Activated naive CD8-positive, alpha-beta T cell treated with anti-CD3 and anti-CD28 coated beads, Interleukin-2, amount 50 U/mL, for 24 hours (primary cell): ENCODE measurements at regions not wholly inside any gene's neighbourhood (a gene's known extent, or its start where the extent isn't known, plus 50 kb on each side); places are given as distances from the start of the nearest gene placed in this dataset.
"Not testable (repeated sequence)": the region's sequence is repeated elsewhere in the genome, so short reads cannot be mapped to it uniquely, and the experiment has no call there.

ENCODE experiments used
- ATAC-seq: fragments of 150-1000 bp; cut with Tn5 transposase; one replicate; pipeline ENCODE4 v1.10.0; 2021
- DNase-seq: peaks from one replicate; pipeline ENCODE4 v3.0.0; 2021
- H3K27ac Mint-ChIP-seq: one replicate; pipeline ENCODE4 v1.8.0; 2021; ENCODE audit warnings: mild to moderate bottlenecking, mixed read lengths
- H3K27me3 Mint-ChIP-seq: one replicate; pipeline ENCODE4 v1.8.0; 2021; ENCODE audit warnings: mixed read lengths
- H3K36me3 Mint-ChIP-seq: one replicate; pipeline ENCODE4 v1.8.0; 2021; ENCODE audit warnings: low read depth, mixed read lengths
- H3K4me1 Mint-ChIP-seq: one replicate; pipeline ENCODE4 v1.8.0; 2021; ENCODE audit warnings: mixed read lengths
- H3K4me3 Mint-ChIP-seq: one replicate; pipeline ENCODE4 v1.8.0; 2021; ENCODE audit warnings: mild to moderate bottlenecking, moderate library complexity, mixed read lengths
- H3K9me3 Mint-ChIP-seq: one replicate; pipeline ENCODE4 v1.8.0; 2021; ENCODE audit warnings: mixed read lengths

DNA sequence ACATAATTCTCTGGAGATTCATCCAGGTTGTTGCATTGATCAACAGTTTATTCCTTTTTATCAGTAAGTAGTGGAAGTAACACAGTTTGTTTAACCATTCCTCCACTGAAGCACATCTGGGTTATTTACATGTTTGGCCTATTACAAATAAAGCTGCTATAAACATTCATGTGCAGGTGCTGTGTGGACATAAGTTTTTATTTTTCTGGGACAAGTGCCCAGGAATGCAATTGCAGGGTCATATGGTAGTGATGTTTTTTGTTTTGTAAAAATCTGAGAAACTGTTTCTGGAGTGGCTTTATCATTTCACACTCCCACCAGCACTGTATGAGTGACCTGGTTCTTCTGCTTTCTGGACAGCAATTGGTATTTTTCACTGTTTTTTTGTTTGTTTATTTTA is 505.4 kb downstream of the CCER1 start:
- Mint-ChIP-seq H3K4me1 (no peaks in the 10 kb centered on the region), H3K27ac (no peak overlapping the region)

DNA sequence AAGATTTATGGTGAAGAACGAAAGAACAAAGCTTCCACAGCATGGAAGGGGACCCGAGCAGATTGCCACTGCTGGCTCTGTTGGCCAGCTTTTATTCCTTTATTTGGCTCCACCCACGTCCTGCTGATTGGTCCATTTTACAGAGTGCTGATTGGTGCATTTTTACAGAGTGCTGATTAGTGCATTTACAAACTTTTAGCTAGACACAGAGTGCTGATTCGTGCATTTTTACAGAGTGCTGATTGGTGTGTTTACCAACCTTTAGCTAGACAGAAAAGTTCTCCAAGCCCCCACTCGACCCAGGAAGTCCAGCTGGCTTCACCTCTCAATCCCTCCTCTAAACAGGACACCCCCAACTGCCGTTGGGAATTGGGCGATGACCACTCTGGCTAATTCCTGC is 511.5 kb downstream of the CCER1 start:
- not testable (repeated sequence) for H3K9me3 Mint-ChIP-seq, H3K4me3 Mint-ChIP-seq, H3K27ac Mint-ChIP-seq, ATAC-seq, H3K36me3 Mint-ChIP-seq, H3K27me3 Mint-ChIP-seq, DNase-seq, H3K4me1 Mint-ChIP-seq

More for the DNA sequence above, 505.4 kb downstream of the CCER1 start:
- ATAC-seq (no peak), DNase-seq (no peak)
- Mint-ChIP-seq H3K36me3 (no peaks in the 10 kb centered on the region), H3K9me3 (peaks cover 4% of the 10 kb centered on the region), H3K27me3 (no peaks in the 10 kb centered on the region), H3K4me3 (no peak overlapping the region)

DNA sequence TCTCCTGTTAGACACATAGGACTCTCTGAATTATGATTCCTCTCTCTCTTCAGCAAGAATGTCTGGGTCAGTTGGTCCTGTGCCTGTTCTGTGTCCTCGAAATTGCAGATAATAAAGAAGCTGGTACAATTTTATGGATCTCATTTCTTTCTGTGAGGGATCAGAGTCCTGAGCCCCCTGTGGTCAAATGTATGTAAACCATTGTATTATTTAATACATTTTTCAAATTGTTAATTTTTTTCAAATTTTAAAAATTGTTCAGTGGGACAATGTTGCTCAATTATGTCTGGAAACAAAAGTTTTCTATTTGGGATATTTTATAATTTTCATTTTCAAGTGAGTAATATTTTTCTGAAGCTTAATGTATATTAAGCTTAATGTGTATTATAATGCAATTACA is 513.5 kb downstream of the CCER1 start:
- no peak overlapping the region for H3K4me3 Mint-ChIP-seq

DNA sequence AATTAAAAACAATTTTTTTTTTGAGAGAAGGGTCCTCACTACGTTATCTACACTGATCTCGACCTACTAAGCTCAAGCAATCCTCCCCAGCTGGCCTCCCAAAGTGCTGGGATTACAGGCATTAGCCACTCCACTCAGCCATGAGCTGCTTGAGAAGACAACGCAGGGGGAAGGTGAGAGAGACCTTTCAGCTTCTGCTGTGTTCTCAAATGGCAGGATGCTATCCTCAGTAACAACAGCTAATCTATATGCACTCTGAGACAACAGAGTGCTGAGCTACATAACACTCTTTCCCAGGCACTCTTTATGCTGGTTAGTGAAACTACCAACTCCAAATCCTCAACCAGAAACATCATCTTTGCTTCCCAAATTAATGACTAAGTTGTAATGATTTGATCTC is 526.1 kb downstream of the CCER1 start:
- no peaks in the 10 kb centered on the region for H3K27me3 Mint-ChIP-seq
- H3K4me1 Mint-ChIP-seq: no peaks in the 10 kb centered on the region
- H3K4me3 Mint-ChIP-seq: no peak overlapping the region
- H3K36me3 Mint-ChIP-seq: no peaks in the 10 kb centered on the region
- no peak for DNase-seq
- no peak overlapping the region for H3K27ac Mint-ChIP-seq
- no peak for ATAC-seq
- H3K9me3 Mint-ChIP-seq: no peaks in the 10 kb centered on the region

More for the DNA sequence above, 513.5 kb downstream of the CCER1 start:
- H3K4me1 Mint-ChIP-seq: no peaks in the 10 kb centered on the region
- H3K27me3 Mint-ChIP-seq: no peaks in the 10 kb centered on the region
- H3K9me3 Mint-ChIP-seq: no peaks in the 10 kb centered on the region
- no peak for ATAC-seq
- H3K27ac Mint-ChIP-seq: no peak overlapping the region
- no peaks in the 10 kb centered on the region for H3K36me3 Mint-ChIP-seq
- no peak for DNase-seq

DNA sequence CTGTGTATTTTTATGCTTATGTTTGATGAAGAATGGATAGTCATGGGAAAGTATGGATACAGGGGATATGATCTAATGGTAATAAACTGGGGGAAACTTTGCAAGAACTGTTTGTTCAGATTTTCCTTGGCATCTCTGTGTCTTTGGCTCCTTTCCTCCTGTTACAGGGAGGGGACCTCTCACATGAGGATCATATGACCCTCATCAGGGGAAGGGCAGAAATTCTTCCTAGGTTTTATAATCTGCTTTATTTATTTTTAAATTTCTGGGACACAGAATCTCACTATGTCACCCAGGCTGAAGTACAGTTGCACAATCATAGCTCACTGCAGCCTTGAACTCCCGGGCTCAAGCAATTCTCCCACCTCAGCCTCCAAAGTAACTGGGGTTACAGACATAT is 526.5 kb downstream of the CCER1 start:
- Mint-ChIP-seq H3K4me1 (no peaks in the 10 kb centered on the region), H3K27ac (no peak overlapping the region), H3K9me3 (no peaks in the 10 kb centered on the region), H3K4me3 (no peak overlapping the region), H3K27me3 (no peaks in the 10 kb centered on the region), H3K36me3 (no peaks in the 10 kb centered on the region)
- DNase-seq: no peak
- no peak for ATAC-seq

DNA sequence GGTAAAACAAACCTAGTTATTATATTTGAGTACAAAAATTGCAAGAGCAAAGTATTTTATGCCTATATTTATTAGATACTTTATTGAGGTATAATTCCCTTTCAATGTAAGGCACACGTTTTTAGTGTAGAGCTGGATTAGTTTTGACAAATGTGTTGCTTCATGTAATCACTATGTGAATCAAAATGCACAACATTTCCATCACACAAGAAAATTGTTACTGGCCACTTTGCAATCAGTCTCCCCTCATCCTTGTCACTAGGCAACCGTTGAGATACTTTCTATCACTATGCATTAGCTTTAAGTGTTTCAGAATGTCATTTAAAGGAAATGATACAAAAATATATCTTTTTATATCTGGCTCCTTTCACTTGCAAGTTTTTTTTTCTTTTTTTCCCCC is 531.0 kb downstream of the CCER1 start:
- Mint-ChIP-seq H3K27me3 (no peaks in the 10 kb centered on the region), H3K9me3 (peaks cover 4% of the 10 kb centered on the region)

DNA sequence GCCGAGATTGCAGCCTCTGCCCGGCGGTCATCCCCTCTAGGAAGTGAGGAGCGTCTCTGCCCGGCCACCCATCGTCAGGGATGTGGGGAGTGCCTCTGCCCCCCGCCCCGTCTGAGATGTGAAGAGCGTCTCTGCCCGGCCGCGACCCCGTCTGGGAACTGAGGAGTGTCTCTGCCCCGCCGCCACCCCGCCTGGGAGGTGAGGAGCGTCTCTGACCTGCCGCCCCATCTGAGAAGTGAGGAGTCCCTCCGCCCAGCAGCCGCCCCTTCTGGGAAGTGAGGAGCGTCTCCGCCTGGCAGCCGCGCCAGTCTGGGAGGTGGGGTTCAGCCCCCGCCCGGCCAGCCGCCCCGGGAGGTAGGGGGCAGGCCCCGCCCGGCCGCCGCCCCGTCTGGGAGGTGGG is 544.0 kb downstream of the CCER1 start:
- ATAC-seq (no peak), DNase-seq (no peak)
- Mint-ChIP-seq H3K36me3 (no peaks in the 10 kb centered on the region), H3K27ac (no peak overlapping the region), H3K27me3 (no peaks in the 10 kb centered on the region), H3K9me3 (peaks cover 7% of the 10 kb centered on the region), H3K4me1 (no peaks in the 10 kb centered on the region), H3K4me3 (no peak overlapping the region)

More for the DNA sequence above, 531.0 kb downstream of the CCER1 start:
- no peak for ATAC-seq
- Mint-ChIP-seq H3K27ac (no peak overlapping the region), H3K4me1 (no peaks in the 10 kb centered on the region), H3K4me3 (no peak overlapping the region), H3K36me3 (no peaks in the 10 kb centered on the region)
- no peak for DNase-seq

DNA sequence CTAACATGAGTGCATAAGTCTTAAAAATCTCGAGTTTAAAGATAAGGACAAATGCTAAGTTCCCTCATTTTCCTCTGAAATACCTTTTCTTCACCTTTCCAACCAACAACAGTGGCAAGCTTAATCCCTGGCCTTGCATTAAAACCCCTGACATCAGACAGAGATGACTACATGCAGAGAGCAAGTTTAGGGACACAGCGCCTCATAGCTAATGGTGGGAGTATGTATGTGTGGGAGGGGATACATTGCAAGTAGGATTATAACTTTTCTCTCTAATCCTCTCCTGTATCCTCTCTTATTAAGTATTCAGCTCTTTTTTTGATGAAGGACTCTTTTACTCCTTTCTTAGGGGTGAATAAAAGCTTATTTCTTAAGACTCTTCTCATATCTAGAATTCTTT is 547.1 kb downstream of the CCER1 start:
- H3K27me3 Mint-ChIP-seq: no peaks in the 10 kb centered on the region
- DNase-seq: no peak
- no peaks in the 10 kb centered on the region for H3K36me3 Mint-ChIP-seq
- H3K27ac Mint-ChIP-seq: no peak overlapping the region
- H3K4me3 Mint-ChIP-seq: no peak overlapping the region
- ATAC-seq: no peak
- H3K9me3 Mint-ChIP-seq: no peaks in the 10 kb centered on the region
- no peaks in the 10 kb centered on the region for H3K4me1 Mint-ChIP-seq

DNA sequence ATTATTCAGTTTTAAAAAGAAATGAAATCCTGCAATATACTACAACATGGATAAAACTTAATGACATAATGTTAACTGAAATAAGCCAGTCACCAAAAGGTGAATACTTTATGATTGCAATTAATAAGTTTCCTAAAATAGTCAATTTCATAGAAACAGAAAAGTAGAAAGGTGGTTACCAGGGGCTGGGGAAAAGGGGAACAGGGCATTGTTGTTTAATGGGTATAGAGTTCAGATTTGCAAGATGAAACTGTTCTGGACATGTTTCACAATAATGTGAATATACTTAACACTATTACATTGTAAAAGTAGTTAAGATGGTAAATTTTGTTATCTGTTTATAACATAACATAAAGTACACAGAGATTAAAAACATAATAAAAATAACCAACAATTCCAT is 550.9 kb downstream of the CCER1 start:
- Mint-ChIP-seq H3K4me1 (no peaks in the 10 kb centered on the region), H3K27me3 (no peaks in the 10 kb centered on the region), H3K27ac (no peak overlapping the region), H3K36me3 (no peaks in the 10 kb centered on the region), H3K4me3 (no peak overlapping the region), H3K9me3 (no peaks in the 10 kb centered on the region)
- DNase-seq: no peak
- no peak for ATAC-seq

DNA sequence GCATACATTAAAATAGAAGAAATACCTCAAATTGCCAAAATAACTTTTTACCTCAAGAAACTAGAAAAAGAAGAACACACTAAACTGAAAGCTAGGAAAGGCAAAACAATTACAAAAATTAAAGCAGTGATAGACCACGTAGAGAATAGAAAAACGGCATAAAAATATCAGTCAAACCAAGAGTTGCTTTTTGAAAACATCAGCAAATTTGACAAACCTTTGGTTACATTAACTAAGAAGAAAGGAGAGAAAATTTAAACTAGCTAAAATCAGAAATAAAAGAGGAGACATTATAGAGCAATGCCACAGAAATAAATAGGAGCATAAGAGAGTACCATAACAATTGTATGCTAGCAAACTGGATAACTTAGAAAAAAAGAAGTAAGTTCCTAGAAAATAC is 553.8 kb downstream of the CCER1 start:
- Mint-ChIP-seq H3K9me3 (peaks cover 3% of the 10 kb centered on the region), H3K27ac (no peak overlapping the region), H3K36me3 (no peaks in the 10 kb centered on the region), H3K4me3 (no peak overlapping the region), H3K27me3 (no peaks in the 10 kb centered on the region), H3K4me1 (no peaks in the 10 kb centered on the region)
- ATAC-seq (no peak), DNase-seq (no peak)

DNA sequence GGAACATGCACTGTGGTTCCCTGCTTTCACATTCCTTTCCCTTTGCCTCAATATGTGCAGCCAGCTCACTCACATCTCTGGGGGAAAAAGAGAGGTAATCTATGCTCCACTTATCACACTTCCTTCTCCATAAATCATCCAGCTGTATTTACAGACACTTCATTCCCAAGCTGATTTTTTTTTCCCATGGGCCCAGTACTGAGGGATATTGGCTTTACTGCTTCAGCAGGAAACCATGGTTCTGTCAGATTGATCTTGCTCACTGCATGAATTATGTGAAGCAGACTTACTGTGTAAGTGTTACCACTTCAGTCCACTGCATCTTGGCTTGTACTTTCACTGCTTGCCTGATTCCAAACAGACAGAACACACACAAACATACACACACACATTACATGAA is 555.6 kb downstream of the CCER1 start:
- no peak for ATAC-seq
- DNase-seq: no peak
- Mint-ChIP-seq H3K27ac (no peak overlapping the region), H3K4me1 (no peaks in the 10 kb centered on the region), H3K27me3 (no peaks in the 10 kb centered on the region), H3K36me3 (no peaks in the 10 kb centered on the region), H3K9me3 (peaks cover 11% of the 10 kb centered on the region), H3K4me3 (no peak overlapping the region)

DNA sequence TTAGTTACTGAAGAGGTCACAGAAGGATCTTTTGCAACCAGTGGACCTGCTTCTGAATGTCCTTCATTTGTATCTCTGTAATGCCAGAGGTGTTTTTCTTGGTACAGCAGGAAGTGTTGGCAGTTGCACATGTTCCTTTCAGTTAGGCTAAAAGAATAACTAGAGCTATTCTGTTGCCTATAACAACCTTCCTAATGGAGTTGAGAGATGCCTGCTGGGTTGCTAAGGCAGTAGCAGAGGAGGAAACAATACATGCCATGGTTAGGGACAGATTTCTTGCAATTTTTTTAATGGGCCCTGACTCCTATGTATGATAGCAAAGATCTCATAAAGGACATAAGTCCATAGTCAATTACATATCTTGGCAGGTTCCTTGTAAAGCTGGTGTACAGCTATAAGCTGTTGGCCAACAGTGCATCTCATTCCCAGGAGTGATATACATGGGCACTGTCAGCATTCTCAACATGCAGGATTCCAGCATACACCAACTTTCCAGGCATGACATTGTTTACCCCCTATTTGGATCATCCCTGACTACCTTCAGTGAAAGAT is 556.6 kb downstream of the CCER1 start:
- H3K4me1 Mint-ChIP-seq: no peaks in the 10 kb centered on the region
- H3K9me3 Mint-ChIP-seq: peaks cover 11% of the 10 kb centered on the region
- no peaks in the 10 kb centered on the region for H3K27me3 Mint-ChIP-seq
- DNase-seq: no peak
- no peak overlapping the region for H3K27ac Mint-ChIP-seq
- no peak overlapping the region for H3K4me3 Mint-ChIP-seq
- no peak for ATAC-seq
- no peaks in the 10 kb centered on the region for H3K36me3 Mint-ChIP-seq

DNA sequence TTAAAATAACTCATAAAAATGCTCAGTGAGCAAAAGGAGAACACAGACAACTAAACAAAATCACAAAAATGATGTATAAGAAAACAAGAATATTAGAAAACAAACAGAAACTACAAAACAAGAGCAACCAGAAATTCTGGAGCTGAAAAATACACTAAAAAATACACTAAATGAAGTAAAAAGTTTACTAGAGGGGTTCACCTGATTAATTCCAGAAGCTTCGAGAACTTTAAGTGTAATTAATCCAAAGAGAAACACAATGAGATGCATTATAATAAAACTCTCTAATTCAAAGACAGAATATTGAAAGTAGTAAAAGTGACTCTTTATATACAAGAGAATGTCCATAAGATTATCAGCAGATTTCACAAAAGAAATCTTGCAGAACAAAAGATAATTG is 558.4 kb downstream of the CCER1 start:
- Mint-ChIP-seq H3K27me3 (no peaks in the 10 kb centered on the region), H3K9me3 (peaks cover 18% of the 10 kb centered on the region), H3K4me1 (no peaks in the 10 kb centered on the region), H3K27ac (no peak overlapping the region), H3K4me3 (no peak overlapping the region), H3K36me3 (no peaks in the 10 kb centered on the region)
- no peak for DNase-seq
- ATAC-seq: no peak

DNA sequence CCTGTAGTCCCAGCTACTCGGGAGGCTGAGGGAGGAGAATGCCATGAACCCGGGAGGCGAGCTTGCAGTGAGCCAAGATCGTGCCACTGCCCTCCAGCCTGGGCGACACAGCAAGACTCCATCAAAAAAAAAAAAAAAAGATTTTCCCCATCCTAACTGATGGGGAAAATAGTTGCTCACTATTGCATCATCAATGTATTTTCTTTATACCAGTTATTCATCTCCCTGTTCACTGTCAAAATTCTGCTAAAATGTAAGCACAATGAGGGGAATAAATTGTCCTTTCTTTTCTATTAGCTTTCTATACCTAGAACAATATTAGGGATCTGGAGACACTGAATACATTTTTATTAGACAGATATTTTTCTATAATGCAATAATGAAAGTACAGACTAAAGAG is 561.3 kb downstream of the CCER1 start:
- DNase-seq (no peak), ATAC-seq (no peak)
- Mint-ChIP-seq H3K36me3 (no peaks in the 10 kb centered on the region), H3K27me3 (no peaks in the 10 kb centered on the region), H3K4me3 (no peak overlapping the region), H3K4me1 (no peaks in the 10 kb centered on the region), H3K27ac (no peak overlapping the region), H3K9me3 (peaks cover 22% of the 10 kb centered on the region)

DNA sequence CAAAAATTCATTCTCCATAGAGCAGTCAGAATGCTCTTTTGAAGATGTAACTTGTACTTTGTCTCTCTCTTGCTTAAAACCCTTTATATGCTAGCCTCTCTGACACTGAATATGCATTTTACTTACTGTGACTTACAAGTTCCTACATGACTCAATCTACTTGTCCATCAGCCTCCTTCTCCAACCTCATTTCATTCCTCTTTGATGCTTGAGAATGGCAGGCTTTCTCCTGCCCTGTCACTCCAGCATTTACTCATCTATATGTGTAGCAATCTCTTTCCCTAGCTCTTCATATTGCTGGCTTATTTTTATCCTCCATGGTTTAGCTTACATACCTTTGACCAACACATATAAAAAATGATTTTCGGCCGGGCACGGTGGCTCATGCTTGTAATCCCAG is 561.9 kb downstream of the CCER1 start:
- ATAC-seq (no peak), DNase-seq (no peak)
- no peaks in the 10 kb centered on the region for H3K27me3 Mint-ChIP-seq
- H3K36me3 Mint-ChIP-seq: no peaks in the 10 kb centered on the region
- no peak overlapping the region for H3K27ac Mint-ChIP-seq
- peaks cover 22% of the 10 kb centered on the region for H3K9me3 Mint-ChIP-seq
- no peaks in the 10 kb centered on the region for H3K4me1 Mint-ChIP-seq
- no peak overlapping the region for H3K4me3 Mint-ChIP-seq

DNA sequence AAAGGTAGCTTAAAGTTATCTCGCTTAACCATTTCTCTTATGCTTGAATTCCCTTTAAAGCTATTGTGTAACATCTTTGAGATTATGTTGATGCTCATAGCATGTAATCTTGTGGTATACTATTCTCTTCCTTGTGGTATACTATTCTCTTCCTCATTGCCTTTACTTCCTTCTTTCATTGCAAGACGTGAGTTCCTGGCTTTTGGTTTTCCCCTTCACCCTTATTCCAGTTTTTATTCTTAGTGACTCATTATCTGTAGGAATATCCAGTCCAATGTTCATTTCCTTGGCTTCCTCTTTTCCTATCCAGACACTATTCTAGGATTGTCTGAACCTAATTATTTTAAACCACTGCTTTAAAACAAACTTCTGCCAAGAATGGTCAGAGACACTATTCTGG is 564.0 kb downstream of the CCER1 start:
- Mint-ChIP-seq H3K9me3 (peaks cover 21% of the 10 kb centered on the region), H3K27me3 (no peaks in the 10 kb centered on the region), H3K36me3 (no peaks in the 10 kb centered on the region), H3K4me1 (no peaks in the 10 kb centered on the region), H3K27ac (no peak overlapping the region), H3K4me3 (no peak overlapping the region)
- no peak for DNase-seq
- ATAC-seq: no peak
